ENCODE measurements at regions not wholly inside any gene's neighbourhood (a gene's known extent, or its start where the extent isn't known, plus 50 kb on each side); places are given as distances from the start of the nearest gene placed in this dataset.
"Not testable (repeated sequence)": the region's sequence is repeated elsewhere in the genome, so short reads cannot be mapped to it uniquely, and the experiment has no call there.

DNA sequence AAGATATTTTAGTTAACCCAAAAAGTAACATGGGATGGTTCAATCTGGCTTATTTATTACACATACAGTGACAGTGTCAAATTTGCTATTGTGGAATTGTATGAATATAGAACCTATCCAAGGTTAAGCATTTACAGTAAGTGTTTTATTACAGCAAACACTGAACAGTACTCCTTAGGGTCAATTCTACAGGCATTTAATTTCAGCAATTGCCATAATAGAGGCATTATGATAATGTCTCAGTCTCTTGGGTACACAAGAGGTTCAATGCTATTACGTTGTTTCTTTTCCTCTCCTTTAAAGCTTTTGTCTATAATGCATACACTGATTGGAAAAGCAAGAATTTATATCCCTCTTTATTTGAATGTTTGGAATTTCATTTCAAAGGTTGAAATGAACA, 275.7 kb upstream of the NAALADL2 start:
- CTCF ChIA-PET (ENCODE audit: unreplicated experiment): no interaction called here
- BruUV-seq (replicated peaks): no TSS peak
- intact Hi-C loops (cut with micrococcal nuclease; ENCODE audit: unreplicated experiment): no loop called here

DNA sequence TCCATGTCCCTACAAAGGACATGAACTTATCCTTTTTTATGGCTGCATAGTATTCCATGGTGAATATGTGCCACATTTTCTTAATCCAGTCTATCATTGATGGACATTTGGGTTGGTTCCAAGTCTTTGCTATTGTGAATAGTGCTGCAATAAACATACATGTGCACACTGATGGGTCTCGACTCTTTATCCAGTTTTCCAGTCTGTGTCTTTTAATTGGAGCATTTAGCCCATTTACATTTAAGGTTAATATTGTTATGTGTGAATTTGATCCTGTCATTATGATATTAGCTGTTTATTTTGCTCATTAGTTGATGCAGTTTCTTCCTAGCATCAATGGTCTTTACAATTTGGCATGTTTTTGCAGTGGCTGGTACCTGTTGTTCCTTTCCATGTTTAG, 272.0 kb upstream of the NAALADL2 start:
- H3K9me2 ChIP-seq (ENCODE audit: insufficient read depth, low read length); BruUV-seq (replicated peaks); CTCF ChIA-PET (ENCODE audit: unreplicated experiment); H4K20me1 ChIP-seq (ENCODE audit: insufficient read depth, low read length); H3K79me2 ChIP-seq (ENCODE audit: insufficient read depth, low read depth, low read length); H3K36me3 ChIP-seq (ENCODE audit: insufficient read depth, low read length); H3K4me3 ChIP-seq (ENCODE audit: low read depth, low read length, poor library complexity, severe bottlenecking); H3K27ac ChIP-seq (ENCODE audit: low read depth, low read length, poor library complexity, severe bottlenecking); H3K4me2 ChIP-seq (ENCODE audit: low read length); H3K4me1 ChIP-seq (ENCODE audit: insufficient read depth, low read length, poor library complexity, severe bottlenecking); H2AFZ ChIP-seq (ENCODE audit: low read length); intact Hi-C loops (cut with micrococcal nuclease; ENCODE audit: unreplicated experiment); DNase-seq (ENCODE audit: low spot score); POLR2A ChIA-PET; H3K9me3 ChIP-seq (ENCODE audit: low read length): not testable (repeated sequence)

More for the DNA sequence above, 275.7 kb upstream of the NAALADL2 start:
- H3K9me2 ChIP-seq (ENCODE audit: insufficient read depth, low read length): no peaks in the 10 kb centered on the region
- H2AFZ ChIP-seq (ENCODE audit: low read length): no peak overlapping the region
- no peaks in the 10 kb centered on the region for H3K79me2 ChIP-seq (ENCODE audit: insufficient read depth, low read depth, low read length)
- POLR2A ChIA-PET: no interaction called here
- no peak overlapping the region for H3K4me3 ChIP-seq (ENCODE audit: low read depth, low read length, poor library complexity, severe bottlenecking)
- no peaks in the 10 kb centered on the region for H4K20me1 ChIP-seq (ENCODE audit: insufficient read depth, low read length)
- H3K4me2 ChIP-seq (ENCODE audit: low read length): no peak overlapping the region
- no peaks in the 10 kb centered on the region for H3K4me1 ChIP-seq (ENCODE audit: insufficient read depth, low read length, poor library complexity, severe bottlenecking)
- no peaks in the 10 kb centered on the region for H3K36me3 ChIP-seq (ENCODE audit: insufficient read depth, low read length)
- H3K9me3 ChIP-seq (ENCODE audit: low read length): no peaks in the 10 kb centered on the region
- no peak for DNase-seq (ENCODE audit: low spot score)
- no peak overlapping the region for H3K27ac ChIP-seq (ENCODE audit: low read depth, low read length, poor library complexity, severe bottlenecking)
- TF ChIP-seq, protein P1, sequence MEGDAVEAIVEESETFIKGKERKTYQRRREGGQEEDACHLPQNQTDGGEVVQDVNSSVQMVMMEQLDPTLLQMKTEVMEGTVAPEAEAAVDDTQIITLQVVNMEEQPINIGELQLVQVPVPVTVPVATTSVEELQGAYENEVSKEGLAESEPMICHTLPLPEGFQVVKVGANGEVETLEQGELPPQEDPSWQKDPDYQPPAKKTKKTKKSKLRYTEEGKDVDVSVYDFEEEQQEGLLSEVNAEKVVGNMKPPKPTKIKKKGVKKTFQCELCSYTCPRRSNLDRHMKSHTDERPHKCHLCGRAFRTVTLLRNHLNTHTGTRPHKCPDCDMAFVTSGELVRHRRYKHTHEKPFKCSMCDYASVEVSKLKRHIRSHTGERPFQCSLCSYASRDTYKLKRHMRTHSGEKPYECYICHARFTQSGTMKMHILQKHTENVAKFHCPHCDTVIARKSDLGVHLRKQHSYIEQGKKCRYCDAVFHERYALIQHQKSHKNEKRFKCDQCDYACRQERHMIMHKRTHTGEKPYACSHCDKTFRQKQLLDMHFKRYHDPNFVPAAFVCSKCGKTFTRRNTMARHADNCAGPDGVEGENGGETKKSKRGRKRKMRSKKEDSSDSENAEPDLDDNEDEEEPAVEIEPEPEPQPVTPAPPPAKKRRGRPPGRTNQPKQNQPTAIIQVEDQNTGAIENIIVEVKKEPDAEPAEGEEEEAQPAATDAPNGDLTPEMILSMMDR (conservative IDR thresholded peaks at IDR 0.05; ENCODE audit: low read length): no peak
- no peak for TF ChIP-seq EZH2phosphoT487 (IDR thresholded peaks at IDR 0.05; ENCODE audit: borderline replicate concordance, low read depth, low read length)

DNA sequence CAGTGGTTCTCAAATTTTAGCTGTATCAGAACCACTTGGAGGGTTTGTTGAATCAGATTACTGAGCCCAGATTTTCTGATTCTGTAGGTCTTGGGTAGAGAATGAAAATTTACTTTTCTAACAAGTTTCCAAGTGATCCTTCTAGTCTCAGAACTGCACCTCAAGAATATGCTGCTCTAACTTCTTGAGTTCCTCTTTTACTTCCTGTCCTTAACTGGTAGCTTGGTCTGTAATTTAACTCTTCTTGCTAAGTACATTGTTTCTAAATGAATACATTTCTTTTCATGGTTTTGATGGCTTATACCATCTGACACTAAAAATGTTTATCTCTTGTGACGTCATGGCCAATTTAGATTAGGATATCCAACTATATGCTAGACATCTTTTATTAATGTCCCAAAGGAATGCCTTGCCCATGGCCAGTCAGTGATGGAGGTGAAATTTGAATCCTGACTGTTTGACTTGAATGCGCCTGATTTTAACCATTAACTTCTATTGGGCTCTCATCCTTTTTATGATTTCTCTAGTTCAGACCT, 262.6 kb upstream of the NAALADL2 start:
- H3K27ac ChIP-seq (ENCODE audit: low read depth, low read length, poor library complexity, severe bottlenecking): no peak overlapping the region
- ChIA-PET POLR2A (no interaction called here), CTCF (ENCODE audit: unreplicated experiment) (no interaction called here)
- H3K79me2 ChIP-seq (ENCODE audit: insufficient read depth, low read depth, low read length): no peaks in the 10 kb centered on the region
- no peaks in the 10 kb centered on the region for H3K9me3 ChIP-seq (ENCODE audit: low read length)
- no peak overlapping the region for H3K4me3 ChIP-seq (ENCODE audit: low read depth, low read length, poor library complexity, severe bottlenecking)
- no peak for DNase-seq (ENCODE audit: low spot score)
- TF ChIP-seq, protein P1 (conservative IDR thresholded peaks at IDR 0.05; ENCODE audit: low read length): no peak
- no peak for TF ChIP-seq EZH2phosphoT487 (IDR thresholded peaks at IDR 0.05; ENCODE audit: borderline replicate concordance, low read depth, low read length)
- H3K4me2 ChIP-seq (ENCODE audit: low read length): no peak overlapping the region
- intact Hi-C loops (cut with micrococcal nuclease; ENCODE audit: unreplicated experiment): no loop called here
- no TSS peak for BruUV-seq (replicated peaks)
- no peaks in the 10 kb centered on the region for H3K4me1 ChIP-seq (ENCODE audit: insufficient read depth, low read length, poor library complexity, severe bottlenecking)
- H2AFZ ChIP-seq (ENCODE audit: low read length): no peak overlapping the region
- no peaks in the 10 kb centered on the region for H4K20me1 ChIP-seq (ENCODE audit: insufficient read depth, low read length)
- H3K36me3 ChIP-seq (ENCODE audit: insufficient read depth, low read length): no peaks in the 10 kb centered on the region
- no peaks in the 10 kb centered on the region for H3K9me2 ChIP-seq (ENCODE audit: insufficient read depth, low read length)
